ENCODE measurements at regions not wholly inside any gene's neighbourhood (a gene's known extent, or its start where the extent isn't known, plus 50 kb on each side); places are given as distances from the start of the nearest gene placed in this dataset.

- Histone ChIP-seq H3K4me3 (ENCODE audit: low read length) (no peak overlapping the region), H3K9me3 (ENCODE audit: control insufficient read depth, insufficient read depth, low read length) (no peaks in the 10 kb centered on the region)
- TF ChIP-seq EZH2phosphoT487 (IDR thresholded peaks at IDR 0.05; ENCODE audit: borderline replicate concordance, low read length) (no peak), CTCF (IDR thresholded peaks at IDR 0.05; ENCODE audit: low read depth, low read length, poor library complexity, severe bottlenecking) (no peak)
These were observed 914.2 kb downstream of the FAM181B start for GRCh38 chr11:81819462-81819861.

GRCh38 chr11:81804858-81805257, 928.8 kb downstream of the FAM181B start:
- Histone ChIP-seq H3K79me2 (ENCODE audit: control insufficient read depth, low read length) (no peaks in the 10 kb centered on the region), H3K4me3 (ENCODE audit: low read length) (0 out of 2 replicates have a peak overlapping the region, but pooled peaks have one; percentile 9), H3F3A (ENCODE audit: control insufficient read depth, insufficient read depth) (no peaks in the 10 kb centered on the region), H3K9me3 (ENCODE audit: control insufficient read depth, insufficient read depth, low read length) (no peaks in the 10 kb centered on the region), H3K36me3 (ENCODE audit: control insufficient read depth, low read length) (no peaks in the 10 kb centered on the region), H4K20me1 (ENCODE audit: control insufficient read depth, insufficient read depth, low read depth, low read length) (no peaks in the 10 kb centered on the region), H3K27ac (ENCODE audit: low read depth, low read length) (no peak overlapping the region), H3K4me1 (ENCODE audit: control insufficient read depth, low read length) (peaks cover 12% of the 10 kb centered on the region), H3K4me2 (ENCODE audit: low read length) (peak overlapping the region; percentile 12; the same call in 1 of the 2 replicates), H3K9me2 (replicated peaks; ENCODE audit: control insufficient read depth, low read length) (no peaks in the 10 kb centered on the region), H3K27me3 (ENCODE audit: control insufficient read depth, low read length) (no peaks in the 10 kb centered on the region)
- TF ChIP-seq EZH2phosphoT487 (IDR thresholded peaks at IDR 0.05; ENCODE audit: borderline replicate concordance, low read length) (no peak), CTCF (IDR thresholded peaks at IDR 0.05; ENCODE audit: low read depth, low read length, poor library complexity, severe bottlenecking) (no peak)

More at GRCh38 chr11:81819462-81819861, 914.2 kb downstream of the FAM181B start:
- Histone ChIP-seq H3K79me2 (ENCODE audit: control insufficient read depth, low read length) (no peaks in the 10 kb centered on the region), H3K9me2 (replicated peaks; ENCODE audit: control insufficient read depth, low read length) (no peaks in the 10 kb centered on the region), H3K4me1 (ENCODE audit: control insufficient read depth, low read length) (no peaks in the 10 kb centered on the region), H3F3A (ENCODE audit: control insufficient read depth, insufficient read depth) (no peaks in the 10 kb centered on the region), H3K36me3 (ENCODE audit: control insufficient read depth, low read length) (no peaks in the 10 kb centered on the region), H3K27ac (ENCODE audit: low read depth, low read length) (no peak overlapping the region), H3K27me3 (ENCODE audit: control insufficient read depth, low read length) (no peaks in the 10 kb centered on the region), H3K4me2 (ENCODE audit: low read length) (no peak overlapping the region), H4K20me1 (ENCODE audit: control insufficient read depth, insufficient read depth, low read depth, low read length) (no peaks in the 10 kb centered on the region)

GRCh38 chr11:81802591-81802990, 931.1 kb downstream of the FAM181B start:
- H3K9me2 ChIP-seq (replicated peaks; ENCODE audit: control insufficient read depth, low read length): no peaks in the 10 kb centered on the region
- H3K27me3 ChIP-seq (ENCODE audit: control insufficient read depth, low read length): no peaks in the 10 kb centered on the region
- TF ChIP-seq CTCF (IDR thresholded peaks at IDR 0.05; ENCODE audit: low read depth, low read length, poor library complexity, severe bottlenecking) (no peak), EZH2phosphoT487 (IDR thresholded peaks at IDR 0.05; ENCODE audit: borderline replicate concordance, low read length) (no peak)
- peaks cover 12% of the 10 kb centered on the region for H3K4me1 ChIP-seq (ENCODE audit: control insufficient read depth, low read length)
- no peaks in the 10 kb centered on the region for H3K9me3 ChIP-seq (ENCODE audit: control insufficient read depth, insufficient read depth, low read length)
- H3K4me2 ChIP-seq (ENCODE audit: low read length): no peak overlapping the region
- no peaks in the 10 kb centered on the region for H3K79me2 ChIP-seq (ENCODE audit: control insufficient read depth, low read length)
- no peaks in the 10 kb centered on the region for H3K36me3 ChIP-seq (ENCODE audit: control insufficient read depth, low read length)
- H3K27ac ChIP-seq (ENCODE audit: low read depth, low read length): no peak overlapping the region
- H4K20me1 ChIP-seq (ENCODE audit: control insufficient read depth, insufficient read depth, low read depth, low read length): no peaks in the 10 kb centered on the region
- H3F3A ChIP-seq (ENCODE audit: control insufficient read depth, insufficient read depth): no peaks in the 10 kb centered on the region
- H3K4me3 ChIP-seq (ENCODE audit: low read length): no peak overlapping the region
